NCI-H1092 (cell line): ENCODE measurements at regions not wholly inside any gene's neighbourhood (a gene's known extent, or its start where the extent isn't known, plus 50 kb on each side); places are given as distances from the start of the nearest gene placed in this dataset.

ENCODE experiments used
- DNase-seq: peaks from one replicate; lab custom pipeline; 2025; lab: John Stamatoyannopoulos, UW

DNA sequence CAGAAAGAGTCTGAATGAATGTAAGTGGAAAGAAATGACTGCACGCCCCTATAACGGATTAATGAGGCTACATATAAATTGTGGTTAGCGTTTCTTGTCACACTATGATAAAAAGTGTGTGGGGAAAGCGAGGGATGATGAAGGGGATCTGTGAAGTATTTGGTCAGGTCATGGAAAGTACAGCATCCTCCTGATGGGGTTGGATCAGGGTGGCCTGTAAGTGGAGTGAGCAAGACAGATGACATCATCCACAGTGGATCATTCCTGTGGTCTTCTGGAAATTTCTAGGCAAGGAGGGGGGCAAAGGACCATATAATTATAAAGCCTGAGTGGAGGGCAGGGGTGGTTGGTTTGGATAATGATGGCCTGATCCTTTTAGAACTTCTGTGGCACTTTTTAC lies 606.0 kb downstream of the INHBA start:
- no peak for DNase-seq

DNA sequence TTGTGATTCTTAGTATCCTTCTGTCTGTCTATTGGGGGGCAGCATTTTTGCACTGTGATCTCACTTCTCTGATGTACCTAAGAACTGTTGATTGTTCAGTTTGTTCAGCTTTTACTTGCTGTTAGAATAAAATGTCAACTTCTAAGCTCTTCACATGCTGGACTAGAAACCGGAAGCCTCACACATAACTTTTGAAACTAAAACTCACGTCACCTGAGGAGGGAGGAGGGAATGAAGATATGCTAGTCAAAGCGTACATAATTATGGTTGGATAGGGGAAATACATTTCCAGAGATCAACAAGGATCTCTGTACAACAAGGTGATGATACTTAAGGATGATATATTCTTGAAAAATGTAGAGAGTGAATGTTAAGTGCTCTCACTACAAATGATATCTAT lies 609.7 kb downstream of the INHBA start:
- no peak for DNase-seq

DNA sequence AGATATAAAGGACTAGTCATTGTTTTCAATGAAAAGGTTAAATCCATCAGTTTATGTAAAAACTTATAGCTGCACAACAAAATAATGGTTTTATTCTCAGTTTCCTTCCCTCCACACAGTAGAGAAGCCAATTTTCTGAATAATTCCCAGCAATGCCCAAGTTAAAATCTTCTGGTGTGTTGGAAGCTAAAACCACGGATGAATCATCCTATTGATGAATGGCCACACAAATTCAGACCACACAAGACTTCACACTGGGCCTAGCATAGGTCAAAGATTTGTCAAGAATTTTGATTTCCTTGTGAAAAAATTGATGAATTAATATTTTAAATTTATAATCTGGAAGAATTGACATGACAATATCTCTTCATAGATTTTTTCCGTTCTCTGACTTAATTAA lies 617.6 kb downstream of the INHBA start:
- no peak for DNase-seq

DNA sequence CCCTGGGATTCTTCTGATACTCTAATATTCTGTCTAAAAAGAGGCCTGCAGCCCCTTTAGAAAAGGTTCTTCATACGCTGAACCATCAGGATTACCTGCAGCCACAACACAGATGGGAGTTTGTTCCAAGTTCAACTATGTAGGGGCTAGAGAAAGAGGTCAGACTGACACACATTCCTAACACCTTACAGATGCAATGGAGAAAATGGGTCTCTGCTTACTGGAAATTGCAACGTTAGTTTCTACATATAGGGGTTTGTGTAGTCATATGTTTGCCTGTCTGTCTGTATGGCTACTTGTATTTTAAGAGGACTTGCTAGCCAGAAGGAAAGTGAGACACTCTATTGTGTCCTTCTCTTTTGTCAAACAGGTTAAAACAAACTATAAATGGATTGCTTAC lies 618.5 kb downstream of the INHBA start:
- DNase-seq = no peak

DNA sequence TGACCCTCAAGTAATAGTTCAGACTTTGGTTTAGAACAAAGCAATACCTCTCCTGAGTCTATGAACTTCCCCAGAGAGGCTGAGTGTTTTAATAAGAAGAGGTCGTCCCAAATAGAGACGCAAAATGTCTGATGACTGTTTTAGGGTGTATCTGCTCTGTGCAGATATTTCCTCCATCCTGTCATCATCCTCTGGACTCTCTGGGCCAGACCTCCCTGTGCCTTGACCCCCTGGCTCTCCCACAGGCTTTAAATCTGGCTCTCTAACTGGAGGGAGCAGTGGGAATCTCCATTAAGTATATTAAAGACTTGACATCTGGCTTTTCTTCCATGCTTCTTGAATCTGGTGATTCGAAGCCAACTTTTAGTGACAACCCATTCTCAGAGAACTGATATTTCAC lies 633.3 kb downstream of the INHBA start:
- no peak for DNase-seq

DNA sequence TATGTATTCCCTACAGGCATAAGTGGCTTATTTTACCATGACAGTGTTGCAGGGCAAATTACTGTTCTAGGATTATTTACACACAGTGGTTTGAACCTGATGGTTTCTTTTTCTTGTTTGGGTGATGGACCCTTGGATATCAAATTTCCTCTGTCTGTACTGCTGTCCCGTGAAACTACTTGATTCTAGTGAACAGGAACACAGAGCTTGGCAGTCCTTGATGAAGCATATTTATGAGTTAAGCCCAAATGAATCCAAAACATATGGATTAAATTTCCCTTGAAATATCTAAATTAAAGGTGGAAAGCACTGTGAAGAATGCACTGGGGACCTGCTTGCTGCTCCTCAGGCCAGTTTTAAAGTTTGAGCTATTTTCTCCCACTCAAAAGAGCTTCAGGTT lies 635.3 kb downstream of the INHBA start:
- DNase-seq = no peak

DNA sequence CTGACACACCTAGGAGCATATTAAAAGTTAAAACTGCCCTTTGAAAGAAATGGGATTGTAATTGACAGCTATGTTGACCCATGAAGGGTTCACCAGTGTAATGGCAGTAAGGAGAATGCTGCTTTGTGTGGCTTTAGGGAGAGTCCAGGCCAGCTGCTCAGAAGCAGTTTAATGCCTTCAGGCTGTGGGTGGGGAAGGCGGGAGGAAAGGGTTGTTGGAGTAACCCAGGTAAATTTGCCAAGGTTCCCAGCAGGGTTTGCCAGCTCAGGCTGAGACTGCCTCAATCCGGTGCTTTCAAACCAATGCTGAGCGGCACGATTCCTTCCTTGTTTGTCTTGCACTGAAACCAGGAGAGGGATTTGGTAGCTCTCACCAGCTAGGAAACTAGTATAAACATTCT lies 637.2 kb downstream of the INHBA start:
- no peak for DNase-seq

DNA sequence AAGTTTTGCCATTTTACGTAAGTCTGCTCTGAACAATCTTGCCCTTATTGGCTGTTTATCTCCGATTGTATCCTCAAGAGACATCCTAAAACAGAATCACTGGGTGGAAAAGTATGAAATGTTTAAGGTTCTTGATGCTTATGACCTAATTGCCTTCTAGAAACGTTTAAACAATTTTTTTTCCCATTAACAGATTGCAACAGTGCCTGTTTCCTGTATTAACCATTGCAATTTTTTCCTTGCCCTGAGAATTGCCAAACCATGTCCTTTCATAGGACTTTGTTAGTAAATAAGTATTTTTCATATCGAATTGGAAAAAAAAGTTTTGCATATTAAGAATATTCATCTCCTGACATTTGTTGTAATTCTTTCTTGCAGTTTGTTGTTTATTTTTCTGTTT lies 639.8 kb downstream of the INHBA start:
- DNase-seq = no peak

DNA sequence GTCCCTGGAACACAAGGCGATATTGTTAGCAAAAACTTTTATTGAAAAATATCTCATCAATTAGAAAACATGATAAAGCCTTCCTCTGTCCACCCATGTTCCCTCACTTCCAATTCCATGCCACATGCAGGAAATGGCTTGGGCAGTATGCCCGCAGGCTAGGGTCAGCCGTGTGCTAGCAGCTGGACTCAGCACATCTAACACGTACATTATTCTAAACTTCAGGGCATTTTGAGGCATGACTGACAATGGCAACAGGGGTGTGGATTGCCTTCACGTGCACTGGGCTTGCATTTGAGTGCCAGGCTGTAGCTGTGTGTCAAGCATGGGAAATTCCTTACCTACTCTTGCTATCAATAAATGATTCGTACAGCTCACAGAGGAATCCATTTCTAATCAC lies 642.1 kb downstream of the INHBA start:
- no peak for DNase-seq

DNA sequence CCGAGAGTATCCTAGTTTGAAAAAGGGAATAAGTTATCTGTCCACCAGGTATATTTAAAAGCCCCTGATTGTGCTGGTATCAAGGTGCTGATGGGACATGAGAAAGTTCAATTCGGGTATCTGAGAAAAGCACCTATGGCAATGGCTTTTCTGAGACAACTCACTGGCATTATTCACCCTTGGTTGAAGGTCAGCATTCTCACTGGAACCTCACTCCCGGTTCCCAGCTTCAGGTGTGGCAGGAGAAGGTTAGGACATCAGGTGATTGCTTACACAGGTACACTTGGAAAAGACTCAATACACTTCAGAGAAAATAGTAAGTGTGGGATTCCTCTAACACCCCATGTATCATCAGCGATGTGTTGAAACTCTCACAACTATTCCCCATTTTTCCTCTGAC lies 643.1 kb downstream of the INHBA start:
- DNase-seq = no peak

DNA sequence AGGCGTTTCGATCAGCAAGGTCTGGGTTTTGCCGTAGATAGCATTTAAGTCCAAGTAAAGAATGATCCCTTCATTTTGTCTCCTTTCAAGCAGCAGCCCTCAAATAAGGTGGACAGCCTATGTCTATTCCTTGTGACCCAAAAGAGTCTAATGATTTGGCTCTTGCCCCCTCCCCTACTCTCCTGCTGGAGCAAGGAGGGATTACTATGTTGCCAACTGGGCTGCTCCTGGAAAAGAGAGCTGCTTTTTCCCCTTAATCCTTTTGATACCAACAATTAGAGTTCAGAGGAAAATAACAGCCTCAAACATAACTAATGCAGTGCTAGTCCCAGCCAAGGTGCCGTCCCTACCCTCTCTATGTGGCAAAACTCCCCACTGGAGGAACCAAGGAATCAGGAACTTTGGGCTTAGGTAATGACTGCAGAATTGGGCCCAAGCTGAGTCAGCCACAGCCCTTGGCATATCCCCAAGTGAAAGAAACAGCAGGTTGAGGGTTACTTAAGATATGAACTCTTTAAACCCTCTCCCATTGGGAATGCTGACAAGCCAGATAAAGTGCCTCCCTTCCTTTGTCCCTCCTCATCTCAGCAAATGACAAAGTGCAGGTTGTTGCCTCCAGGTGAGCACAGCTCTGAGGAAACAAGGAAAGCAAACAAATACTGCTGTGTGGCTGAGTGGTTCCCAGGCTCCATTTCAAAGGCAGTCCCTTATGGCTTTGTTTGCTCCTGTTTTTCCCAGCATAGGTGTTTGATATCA lies 643.7 kb downstream of the INHBA start:
- no peak for DNase-seq

DNA sequence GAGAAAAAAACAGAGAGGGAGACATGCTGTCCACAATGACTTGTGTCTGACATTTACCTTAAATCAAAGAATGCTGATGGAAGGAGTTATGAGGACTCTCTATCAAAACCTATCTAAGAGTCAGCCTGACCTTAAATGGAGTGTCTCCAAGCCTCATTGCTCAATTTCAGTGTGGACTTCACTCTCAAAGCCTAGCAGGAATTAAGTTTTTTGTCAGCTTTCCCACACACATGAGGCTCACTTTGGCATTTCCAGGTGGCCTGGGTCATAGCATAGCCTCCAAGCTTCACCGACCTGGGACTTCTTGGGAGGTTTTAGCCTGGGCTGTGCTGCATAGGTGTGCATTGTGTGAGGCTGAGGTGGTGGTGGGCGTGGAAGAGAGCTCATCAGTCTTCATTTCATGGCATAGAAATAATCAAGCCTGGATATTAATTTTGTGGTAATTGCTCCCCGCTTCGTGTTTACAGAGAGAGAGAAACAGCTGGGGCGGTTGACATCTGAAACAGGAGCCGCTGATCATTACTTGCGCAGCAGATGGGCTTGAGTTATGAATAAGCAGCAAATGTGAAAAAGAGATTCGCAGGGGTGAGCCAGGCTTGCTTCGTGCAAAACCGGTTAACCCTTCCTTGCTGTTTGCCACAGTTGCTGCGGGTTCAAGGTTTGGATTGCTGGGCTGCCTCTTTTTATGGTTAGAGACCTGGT lies 647.8 kb downstream of the INHBA start:
- DNase-seq = no peak

DNA sequence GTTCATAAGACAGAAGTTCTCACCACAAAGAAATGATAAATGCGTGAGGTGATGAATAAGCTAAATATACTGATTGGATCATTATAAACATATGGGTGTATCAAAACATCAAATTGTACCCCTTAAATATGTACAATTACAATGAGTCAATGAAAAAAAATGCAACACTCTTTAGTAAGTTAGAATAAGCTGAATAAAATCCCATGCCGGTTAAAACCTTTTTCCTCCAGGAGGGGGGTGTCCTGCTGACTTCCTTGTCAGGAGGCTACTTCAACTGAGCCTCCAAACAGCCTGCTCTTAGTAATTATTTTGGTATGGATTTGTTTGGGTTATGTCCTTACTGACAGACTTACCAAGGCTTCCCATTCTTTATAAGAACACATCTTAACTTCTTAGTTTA lies 649.1 kb downstream of the INHBA start:
- no peak for DNase-seq

DNA sequence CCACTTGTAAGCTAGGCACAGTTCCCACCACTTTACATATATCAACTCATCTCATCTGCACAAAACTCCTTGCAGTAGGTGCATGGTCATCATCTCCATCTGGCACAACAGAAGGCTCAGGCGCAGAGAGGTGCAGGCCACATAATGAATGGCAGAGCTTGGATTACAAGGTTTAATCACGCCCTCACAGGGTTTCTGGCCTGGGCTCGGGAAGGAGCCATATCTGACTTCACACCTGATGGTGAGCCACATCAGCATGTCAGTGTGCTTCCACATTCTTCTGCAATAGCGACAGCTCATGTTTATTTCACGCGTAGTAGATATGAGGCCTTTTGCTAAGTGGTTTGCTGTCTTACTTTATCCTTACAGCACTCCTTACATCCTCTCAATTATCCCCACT lies 650.2 kb downstream of the INHBA start:
- no peak for DNase-seq

DNA sequence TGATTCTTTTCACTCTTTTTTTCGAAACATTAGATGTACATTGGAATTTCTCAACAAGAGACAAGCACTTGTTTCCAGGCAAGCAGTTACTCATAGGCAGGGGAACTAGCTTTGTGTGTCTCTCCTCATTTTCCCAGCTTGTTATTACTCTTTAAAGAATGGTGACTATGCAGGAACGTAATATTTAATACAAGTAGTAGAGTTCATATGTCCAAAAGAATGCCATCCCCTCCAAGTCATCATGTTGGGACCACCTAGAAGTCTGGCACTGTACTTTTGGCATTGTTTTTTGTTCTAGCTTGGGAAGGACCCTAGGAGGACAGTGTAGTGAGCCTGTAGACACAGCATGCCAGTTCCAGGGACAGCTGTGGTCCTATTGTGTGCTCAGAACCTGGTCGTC lies 650.7 kb downstream of the INHBA start:
- DNase-seq = no peak

DNA sequence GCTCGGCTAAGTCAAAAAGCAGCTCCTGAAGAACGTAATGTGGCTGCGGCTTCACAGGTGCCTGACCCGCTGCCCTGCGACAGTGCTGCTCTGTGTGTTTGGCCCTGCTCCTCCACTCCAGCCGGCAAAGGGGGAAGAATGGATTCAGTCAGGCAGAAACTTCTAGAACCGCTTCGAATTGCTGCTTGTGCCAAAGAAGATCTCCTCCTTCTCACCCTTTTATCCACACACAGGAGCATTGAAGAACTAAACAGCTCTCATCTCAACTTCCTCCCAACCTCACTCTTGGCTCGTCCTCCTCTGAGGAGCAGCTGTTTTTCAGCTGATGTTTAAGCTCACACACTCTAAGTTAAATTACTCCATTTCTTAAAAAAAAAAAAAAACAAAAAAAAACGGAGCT lies 651.4 kb downstream of the INHBA start:
- DNase-seq = no peak

DNA sequence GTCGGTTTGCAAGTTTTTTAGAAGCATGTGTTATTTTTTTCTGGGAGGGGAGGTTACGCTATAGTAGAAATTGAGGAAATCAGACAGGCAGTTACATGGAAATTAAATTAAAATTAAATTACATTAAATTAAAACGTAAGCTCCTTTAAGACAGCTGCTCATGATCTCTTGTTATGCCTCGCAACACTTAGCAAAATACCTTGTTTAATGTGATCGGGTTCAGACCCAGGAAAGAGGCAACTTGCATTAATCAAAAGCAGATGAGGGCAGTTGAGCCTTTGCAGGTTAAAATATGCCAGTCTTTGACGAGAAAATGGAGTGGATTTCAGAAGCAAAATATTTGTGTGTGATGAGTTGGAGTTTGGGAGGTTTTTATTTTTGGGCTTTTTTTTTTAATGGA lies 651.8 kb downstream of the INHBA start:
- no peak for DNase-seq

DNA sequence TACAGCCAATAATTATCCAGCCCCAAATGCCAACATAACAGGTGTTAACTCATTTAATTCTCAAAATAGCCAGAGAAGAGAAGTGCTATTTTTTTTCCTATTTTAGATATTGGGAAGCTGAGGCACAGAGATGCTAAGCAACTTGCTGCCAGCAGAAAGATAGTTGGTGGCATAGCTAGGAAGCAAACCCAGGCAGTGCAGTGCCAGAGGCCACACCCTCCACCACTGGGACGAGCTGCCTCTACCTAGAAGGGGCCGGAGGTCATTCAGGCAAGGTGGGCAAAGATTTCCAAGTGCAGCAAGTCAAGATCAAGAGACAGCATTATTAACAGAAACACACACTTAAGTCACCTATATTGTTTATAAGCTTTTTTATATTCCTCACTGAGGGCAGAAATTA lies 654.1 kb downstream of the INHBA start:
- no peak for DNase-seq

DNA sequence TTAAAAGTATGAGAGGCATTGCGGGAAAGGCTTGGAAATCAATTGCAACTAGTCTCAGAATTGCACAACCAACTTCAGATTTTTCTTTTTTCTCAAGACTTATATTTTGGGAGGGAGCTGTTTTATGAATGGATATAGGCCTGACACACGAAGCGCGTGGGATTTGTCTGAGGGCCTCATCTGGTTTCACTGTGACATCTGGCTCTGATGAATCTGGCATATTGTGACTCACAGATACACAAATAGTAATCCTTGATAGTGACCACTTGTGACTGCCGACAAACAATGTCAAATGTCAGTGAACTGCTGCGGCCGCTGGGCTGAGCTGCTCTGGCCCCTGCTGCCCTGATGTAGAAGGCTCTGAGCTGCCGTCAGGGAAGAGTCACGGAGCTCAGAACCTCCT lies 655.1 kb downstream of the INHBA start:
- DNase-seq = no peak

DNA sequence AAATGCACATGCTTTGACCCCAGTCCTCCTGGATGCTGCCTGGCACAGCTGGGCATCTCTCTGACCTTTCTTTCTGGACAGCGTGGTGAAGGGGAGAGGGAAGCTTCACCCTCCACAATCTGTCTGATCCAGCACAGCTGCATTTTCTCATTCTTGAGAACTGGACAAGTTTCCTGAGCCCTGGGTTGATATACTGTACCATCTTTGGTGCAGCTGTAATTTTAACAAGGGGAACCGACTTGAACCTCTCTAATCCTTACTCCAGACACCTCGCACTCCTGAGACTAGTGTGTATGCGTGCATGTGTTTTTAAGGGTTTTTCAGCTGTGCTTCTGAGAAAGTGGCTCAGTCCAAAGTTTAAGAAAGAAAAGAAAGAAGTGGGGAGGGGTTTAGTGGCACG lies 655.7 kb downstream of the INHBA start:
- no peak for DNase-seq

DNA sequence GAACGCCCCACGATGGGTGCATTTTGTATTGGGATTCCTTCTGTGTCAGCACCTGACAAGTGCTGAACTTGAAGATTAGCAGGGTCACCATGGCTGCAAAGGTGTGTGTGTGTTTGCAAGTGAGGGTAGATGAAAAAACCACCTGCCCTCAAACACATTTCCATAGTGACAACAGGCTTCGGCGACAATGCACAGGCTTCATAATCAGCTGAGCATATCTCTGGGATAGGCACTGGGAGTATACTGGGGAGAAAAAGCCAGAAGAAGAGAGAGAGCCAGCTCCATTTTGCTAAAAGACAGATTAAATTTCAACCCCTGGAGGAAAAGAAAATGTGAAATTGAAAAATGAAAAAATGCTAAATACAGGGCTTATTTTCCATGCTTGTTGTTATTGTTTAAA lies 656.1 kb downstream of the INHBA start:
- no peak for DNase-seq

DNA sequence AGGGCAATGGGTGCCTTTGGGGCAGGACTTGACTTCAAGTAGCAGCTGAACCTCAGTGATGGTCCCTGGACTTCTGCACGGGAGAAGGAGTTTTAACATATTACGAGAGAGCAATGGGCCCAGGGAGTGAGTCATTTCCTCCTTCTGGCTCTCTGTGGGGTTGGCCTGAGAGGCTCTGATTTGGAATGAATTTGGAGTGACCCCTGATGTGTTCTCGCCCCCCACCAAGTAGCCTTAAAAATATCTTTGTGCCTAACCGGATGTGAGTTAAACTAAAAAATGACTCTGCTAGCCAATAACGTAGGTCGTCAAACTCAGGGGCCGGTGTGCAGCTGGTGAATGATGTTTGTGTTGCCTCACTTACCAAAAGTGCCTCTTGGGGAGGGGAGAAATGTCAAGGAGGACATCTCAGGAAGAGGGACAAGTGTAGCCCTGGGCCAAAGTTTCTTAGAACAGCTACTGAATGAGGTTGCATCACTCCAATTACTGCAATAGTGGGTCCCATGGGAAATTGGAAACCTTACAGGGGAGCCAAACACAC lies 656.6 kb downstream of the INHBA start:
- no peak for DNase-seq

DNA sequence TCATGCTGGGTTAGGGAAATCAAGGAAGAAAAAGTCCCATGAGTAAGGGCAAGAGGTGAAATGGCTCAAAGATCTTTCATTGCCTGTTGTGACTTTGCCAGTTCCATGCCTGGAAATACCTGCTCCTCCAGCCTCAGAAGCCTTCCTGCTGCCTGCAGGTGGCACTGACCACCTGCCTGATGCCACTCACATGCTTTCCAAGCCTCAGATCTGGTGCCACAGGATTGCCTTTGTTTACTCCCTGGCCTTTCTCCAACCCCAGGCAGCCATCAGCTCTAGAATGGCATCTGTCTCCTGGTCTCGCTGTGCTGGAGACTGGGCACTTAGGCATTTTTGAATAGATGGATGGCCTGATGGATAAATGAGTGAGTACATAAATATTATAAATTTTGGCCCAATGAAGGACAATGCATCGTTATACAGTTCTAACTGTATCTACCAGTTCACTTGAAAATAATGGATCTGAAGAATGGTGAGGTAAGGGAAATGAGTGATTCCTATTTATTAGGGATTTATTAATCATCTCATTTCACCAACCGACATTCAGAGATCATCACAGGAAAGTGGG lies 657.2 kb downstream of the INHBA start:
- DNase-seq = peak; percentile 16
